DMS53 treated with DMSO at 0.1 percent for 48 hours (cell line): ENCODE measurements at regions not wholly inside any gene's neighbourhood (a gene's known extent, or its start where the extent isn't known, plus 50 kb on each side); places are given as distances from the start of the nearest gene placed in this dataset.
"Not testable (repeated sequence)": the region's sequence is repeated elsewhere in the genome, so short reads cannot be mapped to it uniquely, and the experiment has no call there.

Source experiments
- DNase-seq: peaks from one replicate; lab custom pipeline; 2025; ENCODE audit not compliant: unreplicated experiment; lab: John Stamatoyannopoulos, UW

DNA sequence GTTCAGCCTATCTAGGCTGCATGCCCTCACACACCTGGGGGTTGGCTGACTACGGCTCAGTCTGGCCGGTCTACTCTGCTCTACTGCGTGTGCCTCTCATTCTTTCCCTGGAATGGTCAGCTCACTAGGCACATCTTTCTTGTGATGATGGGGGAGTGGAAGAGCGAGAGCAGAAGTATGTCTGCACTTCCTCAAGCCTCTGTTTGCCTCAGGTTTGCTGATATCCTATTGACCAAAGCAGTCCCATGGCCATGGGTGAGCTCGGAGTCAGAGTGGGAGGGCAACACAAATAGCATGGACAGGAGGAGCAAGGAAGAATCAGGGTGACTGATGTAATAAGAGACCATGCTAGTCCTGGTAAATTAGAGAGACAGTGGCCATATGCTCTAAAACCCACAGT is 167.9 kb upstream of the PRICKLE2 start:
- no peak for DNase-seq

DNA sequence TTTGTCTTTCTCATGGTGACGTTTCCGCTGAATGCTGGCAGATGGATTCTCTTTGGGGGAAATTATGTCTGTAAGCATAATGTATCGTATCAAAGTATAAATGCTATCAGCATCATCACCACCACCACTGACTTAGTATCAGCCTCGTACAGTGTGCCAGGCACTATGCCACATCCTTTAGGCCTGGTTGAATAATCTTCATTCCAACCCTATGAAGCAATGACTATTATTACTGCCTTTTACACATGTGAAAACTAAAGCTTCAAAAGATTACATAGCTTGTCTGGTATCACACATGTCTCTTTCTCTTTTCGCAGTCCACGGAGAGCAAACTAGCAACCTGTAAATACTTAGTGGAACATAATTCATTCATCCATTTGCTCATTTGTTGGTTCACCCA is 166.7 kb upstream of the PRICKLE2 start:
- no peak for DNase-seq

DNA sequence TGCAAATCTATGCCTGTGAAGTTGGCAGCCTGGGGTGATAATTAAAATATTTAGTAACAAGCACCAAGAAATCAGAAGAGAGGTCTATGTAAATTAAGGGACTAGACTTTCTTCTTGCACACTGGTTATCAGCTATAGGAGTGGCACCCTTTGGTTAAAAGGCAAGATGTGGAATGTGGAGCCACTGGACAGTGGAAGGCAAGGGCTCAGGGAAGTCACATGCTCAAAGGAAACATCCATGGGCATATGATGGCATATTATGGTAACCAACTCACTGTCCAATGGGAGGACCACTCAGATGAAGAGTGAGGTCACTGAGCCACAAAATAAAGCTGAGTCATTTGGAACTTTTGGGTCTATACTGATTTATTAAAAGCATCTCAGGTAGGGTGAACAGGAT is 165.6 kb upstream of the PRICKLE2 start:
- no peak for DNase-seq

DNA sequence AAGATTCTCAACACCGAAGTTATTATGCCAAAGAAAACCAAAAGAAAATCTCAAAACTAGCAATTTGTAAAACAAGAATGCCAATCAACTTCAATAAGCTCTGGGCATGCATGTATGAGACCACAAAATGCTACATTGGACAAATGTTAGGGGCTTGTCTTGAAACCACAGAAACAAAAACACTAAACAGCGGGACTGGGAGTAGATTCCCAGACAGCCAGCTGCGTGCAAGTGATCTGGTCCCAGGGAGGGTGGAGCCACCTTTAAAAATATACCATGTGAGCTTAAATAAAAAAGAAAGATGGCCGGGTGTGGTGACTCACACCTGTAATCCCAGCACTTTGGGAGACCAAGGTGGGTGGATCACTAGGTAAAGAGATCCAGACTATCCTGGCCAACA is 163.6 kb upstream of the PRICKLE2 start:
- DNase-seq: no peak

DNA sequence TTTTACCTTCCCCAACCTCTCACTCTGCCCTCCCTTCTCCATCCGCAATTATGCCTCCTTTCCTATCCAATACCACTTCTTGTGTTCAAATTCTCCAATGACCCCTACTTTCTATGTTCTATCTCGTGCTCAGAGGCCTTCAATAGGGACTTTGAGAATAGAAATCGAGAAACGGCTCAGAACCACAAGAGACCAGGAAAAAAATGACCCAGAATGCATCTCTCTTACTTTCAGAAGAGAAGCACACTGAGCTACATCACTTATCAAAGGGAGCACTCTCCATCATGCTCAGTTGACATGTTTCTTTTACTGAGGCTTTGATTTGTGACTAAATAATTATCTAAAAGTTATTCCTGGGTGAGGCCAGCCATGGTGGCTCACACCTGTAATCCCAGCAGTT is 162.4 kb upstream of the PRICKLE2 start:
- no peak for DNase-seq

DNA sequence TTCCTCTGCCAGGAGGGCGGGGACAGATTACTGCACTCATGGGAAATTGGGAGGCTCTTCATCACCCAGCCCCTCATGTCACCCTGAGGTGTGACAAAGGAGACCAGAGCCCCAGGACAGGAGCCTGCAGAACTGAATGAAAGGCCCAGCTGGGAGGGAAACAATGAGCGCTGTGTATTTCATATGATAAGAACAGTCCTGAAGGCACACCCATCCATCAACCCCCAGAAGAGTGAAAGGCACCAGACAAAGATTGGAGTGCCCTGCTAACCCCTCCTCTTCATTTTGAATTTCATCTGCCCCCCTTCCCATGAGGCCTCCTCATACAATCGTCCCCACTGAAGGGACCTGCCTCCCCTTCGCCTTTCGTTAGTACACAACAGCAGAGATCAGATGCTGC is 160.0 kb upstream of the PRICKLE2 start:
- no peak for DNase-seq

DNA sequence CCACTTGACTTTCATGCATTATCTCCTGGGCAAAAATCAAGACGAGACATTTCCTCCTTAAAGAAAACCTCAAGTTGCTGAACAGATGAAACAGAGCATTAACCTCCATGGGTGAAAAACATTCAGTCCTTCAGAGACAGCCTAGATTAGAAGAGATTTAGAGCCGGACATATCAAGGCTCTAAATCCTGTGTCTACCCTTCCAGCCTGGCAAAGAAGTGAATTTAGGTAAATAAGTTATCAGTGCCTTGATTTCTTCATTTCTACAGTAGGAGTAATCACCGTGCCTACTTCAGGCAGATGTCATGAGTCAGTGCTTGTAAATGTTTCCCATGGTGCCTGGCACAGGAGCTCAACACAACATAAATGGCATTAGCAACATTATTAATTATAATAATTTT is 159.3 kb upstream of the PRICKLE2 start:
- no peak for DNase-seq

DNA sequence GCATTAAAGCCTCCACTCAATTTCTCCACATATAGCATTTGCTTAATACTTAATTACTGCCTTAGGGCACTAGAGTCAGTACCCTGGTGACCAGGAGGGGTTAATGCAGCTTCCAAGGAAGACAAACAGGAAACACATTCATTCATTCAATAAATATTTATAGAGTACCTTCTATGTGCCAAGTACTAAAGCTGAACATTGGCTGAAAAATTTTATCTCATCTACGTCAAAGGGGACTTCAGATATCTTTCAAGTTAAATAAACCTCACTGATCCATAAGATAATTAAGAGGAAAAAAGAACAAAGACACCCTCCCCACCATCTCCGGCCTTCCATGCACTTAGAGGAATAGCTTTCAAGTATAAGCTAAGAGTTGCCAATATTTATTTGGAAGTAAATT is 156.9 kb upstream of the PRICKLE2 start:
- DNase-seq: no peak

DNA sequence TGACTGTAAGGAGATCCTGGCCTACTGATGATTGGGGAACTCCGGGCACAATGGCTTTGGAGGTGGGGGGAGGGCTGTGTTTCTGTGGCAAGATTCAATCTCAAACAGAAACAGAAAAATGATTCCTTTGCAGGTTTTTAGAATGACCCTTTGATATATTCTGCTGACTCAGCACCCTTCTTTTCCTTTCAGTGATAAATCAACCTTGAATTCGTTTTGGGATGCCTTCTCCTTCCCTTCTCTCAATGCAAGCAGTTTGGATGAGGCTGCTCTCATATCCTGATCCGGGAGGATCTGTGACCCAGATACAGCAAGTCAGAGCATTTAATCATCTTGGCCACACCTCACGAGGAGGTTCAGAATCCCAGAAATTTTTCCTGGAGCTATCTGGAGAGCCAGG is 156.1 kb upstream of the PRICKLE2 start:
- no peak for DNase-seq

DNA sequence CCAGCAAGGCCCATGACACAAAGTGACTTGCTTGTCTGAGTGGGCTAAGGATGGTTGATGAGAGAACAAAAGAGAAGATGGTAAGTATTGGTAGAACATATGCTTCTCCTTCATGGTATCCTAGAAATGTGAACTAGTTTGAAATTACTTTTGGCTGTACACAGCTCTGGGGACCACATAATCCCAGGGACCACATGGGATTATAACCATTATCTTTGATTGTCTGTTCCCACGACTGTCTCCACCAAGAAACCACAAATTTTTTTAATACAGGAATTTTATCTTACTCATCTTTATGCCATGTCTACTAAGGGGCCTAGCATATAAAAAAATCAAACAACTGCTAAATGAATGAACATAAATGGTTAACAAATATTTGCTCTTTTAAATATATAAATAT is 155.3 kb upstream of the PRICKLE2 start:
- DNase-seq: no peak

DNA sequence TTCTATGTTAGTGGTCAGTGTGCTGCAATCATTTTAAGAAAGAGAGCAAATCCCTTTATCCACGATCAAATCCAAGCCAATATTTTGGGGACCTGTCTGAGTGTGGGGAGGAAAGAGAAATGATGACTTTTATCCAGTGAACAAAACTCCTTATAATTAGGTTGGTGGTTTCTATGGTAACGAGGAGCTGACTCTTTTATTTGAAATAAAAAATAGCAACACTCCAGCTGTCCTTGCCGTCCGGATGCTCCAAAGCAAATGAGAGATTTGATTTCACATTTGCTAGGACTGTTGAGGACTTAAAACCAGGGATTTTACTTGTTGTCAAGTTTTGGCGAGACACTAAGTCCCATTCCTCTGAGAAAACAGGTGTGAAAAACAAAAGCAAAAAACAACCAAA is 154.0 kb upstream of the PRICKLE2 start:
- no peak for DNase-seq

DNA sequence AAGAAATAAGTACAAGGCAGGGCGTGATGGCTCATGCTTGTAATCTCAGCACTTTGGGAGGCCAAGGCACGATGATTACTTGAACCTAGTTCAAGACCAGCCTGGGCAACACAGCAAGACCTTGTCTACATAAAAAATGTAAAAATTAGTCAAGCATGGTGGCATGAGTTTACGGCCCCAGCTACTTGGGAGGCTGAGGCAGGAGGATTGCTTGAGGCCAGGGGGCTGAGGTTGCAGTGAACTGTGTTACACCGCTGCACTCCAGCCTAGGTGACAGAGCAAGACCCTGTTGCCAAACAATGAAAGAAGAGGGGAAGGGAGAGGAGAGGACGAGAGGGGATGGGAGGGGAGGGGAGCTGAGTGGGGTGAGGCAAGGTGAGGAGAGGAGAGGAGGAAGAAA is 152.7 kb upstream of the PRICKLE2 start:
- DNase-seq: no peak

DNA sequence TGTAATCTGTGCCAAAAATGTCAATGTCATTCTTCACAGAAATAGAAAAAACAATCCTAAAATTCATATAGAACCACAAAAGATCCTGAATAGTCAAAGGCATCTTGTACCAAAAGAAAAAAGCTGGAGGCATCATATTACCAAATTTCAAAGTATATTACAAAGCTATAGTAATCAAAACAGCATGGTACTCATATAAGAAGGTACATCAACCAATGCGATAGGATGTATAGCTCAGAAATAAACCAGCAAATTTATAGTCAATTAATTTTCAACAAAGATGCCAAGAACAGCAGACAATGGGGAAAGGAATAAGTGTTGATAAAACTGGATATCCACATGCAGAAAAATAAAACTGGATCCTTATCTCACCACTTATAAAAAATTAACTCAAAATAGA is 150.5 kb upstream of the PRICKLE2 start:
- no peak for DNase-seq

DNA sequence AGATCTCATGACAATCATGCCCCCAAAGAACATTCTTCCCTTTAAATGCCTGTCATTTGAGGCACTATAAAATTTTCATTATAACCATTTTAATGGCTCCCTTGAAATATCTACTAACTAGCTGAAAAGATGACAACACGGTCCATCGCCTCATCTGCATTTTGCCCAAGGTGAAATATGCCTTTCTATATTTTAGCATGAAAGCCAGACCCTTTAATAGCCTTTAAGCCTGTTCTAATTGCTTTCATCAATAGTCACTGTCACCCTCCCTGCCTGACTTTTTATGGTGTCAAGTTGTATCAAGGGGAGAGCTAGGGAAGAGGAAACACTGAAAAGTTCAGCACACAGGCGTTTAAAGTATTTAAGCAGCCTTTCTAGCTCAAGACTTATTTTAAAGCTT is 144.1 kb upstream of the PRICKLE2 start:
- no peak for DNase-seq

DNA sequence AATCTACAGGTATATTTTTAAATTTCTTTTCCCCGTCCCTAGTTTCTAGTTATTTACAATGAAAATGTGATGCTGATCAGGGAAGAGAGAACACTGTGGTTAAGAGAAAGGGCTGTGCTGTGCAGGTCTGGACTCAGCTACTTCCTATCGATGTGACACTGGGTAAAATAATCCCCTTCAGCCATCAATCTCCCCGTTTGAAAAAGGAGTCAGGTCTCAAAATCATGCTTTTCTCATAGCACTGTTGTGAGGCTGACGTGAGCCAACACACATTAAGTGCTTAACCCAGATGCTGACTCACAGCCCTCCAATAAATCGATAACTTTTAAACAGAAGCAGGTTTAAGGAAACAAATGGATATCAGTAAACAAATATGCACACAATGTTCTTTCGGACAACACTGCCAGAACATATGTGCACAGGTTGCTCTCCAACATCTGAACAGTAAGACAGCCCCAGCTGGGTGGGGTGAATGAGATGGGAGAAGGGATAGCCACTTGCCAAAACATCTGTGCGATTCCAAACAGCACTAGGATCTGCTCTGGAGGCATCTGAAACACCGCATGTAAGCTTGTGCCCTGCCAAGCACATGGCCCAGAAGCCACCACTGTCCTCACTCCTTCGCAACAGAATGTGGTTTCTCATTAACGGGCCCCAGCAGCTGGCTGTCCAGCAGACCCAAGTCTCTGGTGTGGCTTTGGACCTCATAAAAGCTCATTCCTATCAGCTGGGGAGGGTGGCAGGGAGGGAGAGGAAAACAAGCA is 143.2 kb upstream of the PRICKLE2 start:
- no peak for DNase-seq

DNA sequence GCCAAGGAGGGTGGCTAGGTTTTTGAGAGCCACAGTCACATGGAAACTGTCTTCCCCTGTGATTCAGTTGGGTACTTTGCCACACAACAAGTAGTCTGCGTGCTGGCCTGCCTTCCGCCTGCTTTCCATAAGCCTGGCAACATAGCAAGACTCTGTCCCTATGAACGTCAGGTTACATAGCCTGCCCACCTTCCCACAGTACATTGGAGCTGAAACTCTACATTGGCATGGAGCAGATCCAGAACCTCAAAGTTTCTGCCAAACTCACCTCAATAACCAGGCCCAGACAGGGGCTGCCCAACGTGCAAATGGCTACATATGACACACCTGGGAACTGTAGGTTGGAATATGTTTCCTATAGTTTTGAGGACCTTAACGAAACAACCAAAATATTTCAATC is 140.6 kb upstream of the PRICKLE2 start:
- DNase-seq: no peak

DNA sequence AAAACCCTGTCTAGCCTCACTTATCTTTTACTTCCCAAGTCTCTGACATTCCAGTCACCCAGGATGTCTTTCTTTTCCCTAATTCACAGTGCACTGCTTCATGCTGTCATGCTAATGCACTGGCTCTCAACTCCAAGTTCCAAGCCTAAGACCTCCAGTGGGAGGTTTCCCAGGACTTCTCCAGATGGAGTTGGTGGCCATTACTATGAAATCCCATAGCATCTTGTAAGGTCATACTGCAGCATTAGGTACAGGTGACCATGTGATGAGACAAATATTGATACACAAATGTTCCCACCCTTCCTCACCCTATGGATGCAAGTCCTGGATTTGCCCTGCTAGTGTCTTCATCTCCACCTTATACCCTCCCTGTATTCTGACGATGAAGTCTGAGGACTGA is 138.6 kb upstream of the PRICKLE2 start:
- no peak for DNase-seq

DNA sequence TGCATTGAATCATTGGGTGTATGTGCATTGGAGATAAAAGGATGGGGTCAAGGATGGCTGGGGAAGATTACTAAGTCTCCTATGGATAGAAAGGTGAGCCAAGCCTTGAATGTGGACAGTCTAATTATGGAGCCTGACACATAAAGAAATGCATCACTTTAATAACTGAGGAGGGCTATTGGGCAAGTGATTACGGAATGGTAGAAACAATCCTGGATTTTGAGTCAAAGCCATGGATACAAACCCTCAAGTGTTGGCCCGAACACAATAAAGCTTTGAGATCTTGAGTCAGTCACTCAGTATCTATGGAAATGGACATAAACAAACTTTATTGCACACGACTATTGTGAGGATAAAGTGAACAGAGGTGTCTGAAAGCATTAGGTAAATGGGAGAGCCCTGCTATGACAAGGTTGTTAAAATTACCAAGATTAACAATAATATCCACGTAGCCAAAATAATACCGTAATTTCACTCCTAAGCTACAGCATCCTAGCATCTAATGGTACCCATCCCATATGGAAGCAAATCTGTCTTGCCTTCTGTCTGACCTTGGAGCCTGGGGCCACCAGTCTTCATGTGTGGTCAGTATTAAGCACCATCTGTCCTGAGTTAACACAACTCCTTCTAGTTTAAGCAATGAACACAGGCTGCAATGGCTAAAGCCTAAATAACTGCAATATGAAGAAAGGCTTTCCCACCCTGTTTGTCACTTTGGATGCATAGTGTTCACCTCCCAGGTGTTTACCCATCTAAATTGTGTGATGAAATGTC is 136.9 kb upstream of the PRICKLE2 start:
- DNase-seq: no peak

DNA sequence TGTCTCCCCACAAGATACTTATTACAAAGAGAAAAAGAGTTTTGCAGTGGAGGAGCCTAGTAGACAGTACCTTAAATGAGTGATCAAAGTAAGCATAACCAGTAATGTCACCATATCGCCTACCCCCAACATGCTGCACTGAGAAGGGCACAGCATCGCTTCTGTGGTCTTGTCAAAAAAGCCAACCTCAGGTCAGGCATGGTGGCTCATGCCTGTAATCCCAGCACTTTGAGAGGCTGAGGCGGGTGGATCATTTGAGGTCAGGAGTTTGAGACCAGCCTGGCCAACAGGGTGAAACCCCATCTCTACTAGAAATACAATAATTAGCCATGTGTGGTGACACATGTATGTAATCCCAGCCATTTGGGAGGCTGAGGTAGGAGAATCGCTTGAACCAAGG is 135.8 kb upstream of the PRICKLE2 start:
- not testable (repeated sequence) for DNase-seq

DNA sequence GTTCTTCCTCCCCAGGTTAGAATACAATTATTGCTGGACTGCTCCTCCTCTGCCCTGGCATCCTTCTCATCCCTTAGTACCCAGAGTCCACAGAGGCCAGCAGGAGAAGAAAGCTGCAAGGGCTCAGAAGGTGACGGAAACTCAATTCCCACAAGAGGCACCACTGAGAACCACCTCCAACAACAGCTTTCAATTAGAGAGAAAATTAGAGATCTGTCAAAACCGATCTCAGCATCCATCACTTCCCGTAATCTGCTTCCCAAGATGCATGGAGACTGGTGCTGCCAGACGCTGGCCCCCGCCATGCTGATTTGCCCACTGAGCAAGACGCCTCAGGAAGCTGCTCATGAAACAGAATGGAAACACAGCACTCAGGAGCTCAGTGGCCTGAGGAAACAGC is 135.0 kb upstream of the PRICKLE2 start:
- no peak for DNase-seq

DNA sequence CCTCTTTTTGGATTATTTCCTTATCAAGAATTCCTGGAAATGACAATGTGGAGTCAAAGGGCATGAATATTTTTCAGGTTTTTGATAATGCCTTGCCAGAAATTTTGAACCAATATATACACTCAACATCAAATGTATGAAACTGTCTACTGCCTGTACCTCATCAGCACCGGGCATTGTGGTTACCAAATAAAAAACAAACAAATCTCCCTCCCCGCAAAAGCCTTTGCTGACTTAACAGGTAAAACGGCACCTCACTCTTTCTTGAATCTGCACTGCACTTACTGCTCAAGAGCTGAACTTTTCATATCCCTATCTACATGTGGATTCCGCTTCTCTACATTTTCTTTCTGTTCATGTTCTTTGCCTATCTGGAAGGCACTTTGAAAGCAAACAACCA is 134.5 kb upstream of the PRICKLE2 start:
- no peak for DNase-seq

DNA sequence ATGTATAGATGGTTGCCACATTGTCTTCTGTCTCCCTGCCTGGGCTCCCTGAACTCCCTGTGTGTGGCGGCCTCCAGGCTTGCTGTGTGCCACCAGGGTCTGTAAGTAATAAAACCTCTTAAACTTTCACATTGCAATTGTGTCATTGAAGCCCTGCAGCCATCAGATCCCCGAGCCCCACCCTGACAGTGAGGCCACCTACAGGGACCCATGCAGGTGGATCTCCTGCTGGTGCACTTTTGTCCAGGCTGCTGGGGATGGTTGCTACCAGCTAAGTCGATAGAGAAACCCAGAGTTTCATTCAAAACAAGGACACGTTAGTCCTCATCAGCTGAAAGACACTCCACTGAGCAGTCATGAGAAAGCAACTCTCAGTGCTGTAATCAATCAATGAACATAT is 133.6 kb upstream of the PRICKLE2 start:
- no peak for DNase-seq

DNA sequence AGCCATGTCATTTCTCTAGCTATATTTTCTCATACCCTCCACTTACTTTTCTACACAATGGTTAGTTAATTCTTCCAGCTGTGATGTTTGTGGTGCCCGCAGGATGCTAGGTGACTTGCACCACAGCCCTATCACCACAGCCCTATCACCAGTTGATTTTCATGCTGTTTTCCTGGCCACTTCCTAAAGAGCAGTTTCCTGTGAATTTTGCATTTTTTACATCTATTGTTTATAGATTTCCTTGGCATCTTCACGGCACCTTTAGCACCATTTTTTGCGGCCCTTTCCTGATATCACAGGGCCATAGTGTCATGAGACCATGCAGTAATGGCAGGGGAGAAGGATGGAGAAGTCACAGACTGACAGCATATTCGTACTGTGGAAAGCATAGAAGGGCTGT is 132.9 kb upstream of the PRICKLE2 start:
- no peak for DNase-seq
